ENCODE measurements at regions not wholly inside any gene's neighbourhood (a gene's known extent, or its start where the extent isn't known, plus 50 kb on each side); places are given as distances from the start of the nearest gene placed in this dataset.

DNA sequence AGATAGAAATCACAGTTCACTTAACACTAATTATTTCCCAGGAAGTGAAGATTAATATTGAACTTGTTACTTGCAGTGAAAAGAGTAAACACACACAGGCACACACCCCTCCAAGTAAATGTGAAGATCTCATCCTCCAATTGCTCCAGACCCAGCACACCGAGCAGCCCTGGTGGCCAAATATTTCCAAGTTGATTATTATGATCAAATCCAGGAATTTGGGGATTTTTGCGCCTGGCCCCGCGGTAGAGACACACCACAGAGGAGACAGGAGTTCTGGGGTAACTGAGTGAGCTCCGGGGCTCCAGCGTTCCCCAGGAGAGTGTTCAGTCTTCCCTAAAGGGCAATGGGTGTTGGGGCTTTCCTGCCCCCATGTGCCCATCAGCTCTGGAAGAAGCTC is 431.5 kb downstream of the BCL11B start:
- TF ChIP-seq, protein P1, sequence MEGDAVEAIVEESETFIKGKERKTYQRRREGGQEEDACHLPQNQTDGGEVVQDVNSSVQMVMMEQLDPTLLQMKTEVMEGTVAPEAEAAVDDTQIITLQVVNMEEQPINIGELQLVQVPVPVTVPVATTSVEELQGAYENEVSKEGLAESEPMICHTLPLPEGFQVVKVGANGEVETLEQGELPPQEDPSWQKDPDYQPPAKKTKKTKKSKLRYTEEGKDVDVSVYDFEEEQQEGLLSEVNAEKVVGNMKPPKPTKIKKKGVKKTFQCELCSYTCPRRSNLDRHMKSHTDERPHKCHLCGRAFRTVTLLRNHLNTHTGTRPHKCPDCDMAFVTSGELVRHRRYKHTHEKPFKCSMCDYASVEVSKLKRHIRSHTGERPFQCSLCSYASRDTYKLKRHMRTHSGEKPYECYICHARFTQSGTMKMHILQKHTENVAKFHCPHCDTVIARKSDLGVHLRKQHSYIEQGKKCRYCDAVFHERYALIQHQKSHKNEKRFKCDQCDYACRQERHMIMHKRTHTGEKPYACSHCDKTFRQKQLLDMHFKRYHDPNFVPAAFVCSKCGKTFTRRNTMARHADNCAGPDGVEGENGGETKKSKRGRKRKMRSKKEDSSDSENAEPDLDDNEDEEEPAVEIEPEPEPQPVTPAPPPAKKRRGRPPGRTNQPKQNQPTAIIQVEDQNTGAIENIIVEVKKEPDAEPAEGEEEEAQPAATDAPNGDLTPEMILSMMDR (IDR thresholded peaks at IDR 0.05): no peak
- no peak for TF ChIP-seq POLR2A (IDR thresholded peaks at IDR 0.05)
